GM18861 (cell line): ENCODE measurements at regions not wholly inside any gene's neighbourhood (a gene's known extent, or its start where the extent isn't known, plus 50 kb on each side); places are given as distances from the start of the nearest gene placed in this dataset.
"Not testable (repeated sequence)": the region's sequence is repeated elsewhere in the genome, so short reads cannot be mapped to it uniquely, and the experiment has no call there.

Experiments used
- ATAC-seq: cut with Tn5 transposase; IDR thresholded peaks from one replicate; pipeline ENCODE4 v1.9.1; 2021; ENCODE audit not compliant: unreplicated experiment

DNA sequence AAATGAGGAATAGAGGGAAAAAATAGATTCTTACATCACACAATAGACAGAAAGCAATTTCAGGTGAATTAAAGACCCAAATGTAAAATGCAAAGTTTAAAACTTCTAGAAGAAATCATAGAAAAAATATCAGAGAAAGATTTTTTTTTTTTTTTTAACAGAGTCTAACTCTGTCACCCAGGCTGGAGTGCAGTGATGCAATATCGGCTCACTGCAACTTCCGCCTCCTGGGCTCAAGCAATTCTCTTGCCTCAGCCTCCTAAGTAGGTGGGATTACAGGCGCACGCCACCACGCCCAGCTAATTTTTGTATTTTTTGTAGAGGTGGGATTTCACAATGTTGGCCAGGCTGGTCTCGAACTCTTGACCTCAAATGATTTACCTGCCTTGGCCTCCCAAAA lies 141.8 kb downstream of the COPRS start:
- not testable (repeated sequence) for ATAC-seq

DNA sequence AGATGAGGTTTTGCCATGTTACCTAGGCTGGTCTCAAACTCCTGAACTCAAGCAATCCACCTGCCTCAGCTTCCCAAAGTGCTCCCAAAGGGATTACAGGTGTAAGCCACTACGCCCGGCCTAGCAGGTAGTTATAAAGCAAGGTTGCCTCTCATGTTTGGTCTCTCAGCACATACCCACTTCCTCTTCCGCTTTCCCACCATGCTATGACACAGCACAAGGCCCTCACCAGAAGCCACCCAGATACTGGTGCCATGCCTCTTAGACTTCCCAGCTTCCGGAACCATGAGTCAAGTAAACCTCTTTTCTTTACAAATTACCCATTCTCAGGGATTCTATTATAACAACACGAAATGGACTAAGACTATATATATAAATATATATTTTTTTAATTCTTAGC lies 143.6 kb downstream of the COPRS start:
- no peak for ATAC-seq

DNA sequence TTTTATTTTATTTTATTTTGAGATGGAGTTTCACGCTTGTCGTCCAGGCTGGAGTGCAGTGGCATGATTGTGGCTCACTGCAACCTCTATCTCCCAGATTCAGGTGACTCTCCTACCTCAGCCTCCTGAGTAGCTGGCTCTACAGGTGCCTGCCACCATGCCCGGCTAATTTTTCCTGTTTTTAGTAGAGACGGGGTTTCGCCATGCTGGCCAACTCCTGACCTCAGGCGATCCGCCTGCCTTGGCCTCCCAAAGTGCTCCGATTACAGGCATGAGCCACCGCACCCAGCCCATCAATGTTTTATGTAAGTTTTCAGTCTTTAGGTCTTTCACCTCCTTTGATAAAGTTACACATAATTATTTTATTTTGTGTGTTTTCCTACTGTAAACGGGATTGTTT lies 154.6 kb downstream of the COPRS start:
- no peak for ATAC-seq

DNA sequence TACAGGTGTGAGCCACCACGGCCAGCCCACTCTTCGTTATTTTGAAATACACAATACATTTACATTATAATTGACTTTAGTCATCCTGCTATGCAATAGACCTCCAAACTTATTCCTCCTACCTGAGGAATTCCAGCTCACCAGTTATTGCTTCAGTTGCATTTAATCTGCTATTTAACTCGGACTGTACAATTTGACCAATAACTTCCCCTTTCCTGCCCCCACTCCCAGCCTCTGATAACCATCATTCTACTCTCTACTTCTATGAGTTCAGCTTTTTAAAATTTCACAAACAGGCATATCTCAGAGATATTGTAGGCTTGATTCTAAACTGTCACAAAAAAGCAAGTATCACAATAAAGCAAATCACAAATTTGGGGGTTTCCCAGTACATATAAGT lies 157.0 kb downstream of the COPRS start:
- ATAC-seq = no peak

DNA sequence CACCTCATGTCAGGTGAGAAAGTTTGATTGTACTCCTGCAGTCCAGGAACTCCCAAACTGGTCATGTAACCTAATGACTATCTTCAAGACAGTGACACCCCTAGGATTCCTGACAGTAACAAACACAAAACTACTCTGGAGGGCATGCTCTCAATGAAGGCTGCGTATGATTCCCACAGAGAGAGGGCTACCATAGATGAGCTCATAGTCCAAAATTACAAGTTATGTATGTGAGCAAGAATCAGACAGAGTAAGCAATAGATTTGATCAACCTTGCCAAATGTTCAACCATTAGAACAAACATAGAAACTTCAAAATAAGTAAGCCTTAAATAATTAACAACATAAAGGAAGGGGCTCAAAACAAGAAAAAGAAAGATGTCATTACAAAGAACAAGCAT lies 158.1 kb downstream of the COPRS start:
- no peak for ATAC-seq

DNA sequence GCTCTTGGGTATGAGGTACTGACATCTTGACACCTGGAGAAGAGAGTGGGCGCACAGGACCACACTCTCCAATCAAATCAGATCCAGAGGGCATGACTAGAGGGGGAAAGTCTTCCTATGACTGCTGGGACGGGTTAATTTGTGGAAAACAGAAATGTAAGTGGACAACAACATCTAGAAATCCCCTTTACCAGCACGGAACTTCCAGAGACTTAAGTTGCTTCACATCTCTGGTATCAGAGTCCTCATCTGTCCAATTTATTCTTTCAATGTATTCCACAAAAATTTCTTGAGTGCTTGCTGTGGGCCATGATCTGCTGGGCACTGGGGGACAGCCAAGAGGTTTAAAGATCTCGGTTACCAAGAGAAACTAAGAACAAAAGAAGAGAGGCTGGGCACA lies 159.2 kb downstream of the COPRS start:
- no peak for ATAC-seq

DNA sequence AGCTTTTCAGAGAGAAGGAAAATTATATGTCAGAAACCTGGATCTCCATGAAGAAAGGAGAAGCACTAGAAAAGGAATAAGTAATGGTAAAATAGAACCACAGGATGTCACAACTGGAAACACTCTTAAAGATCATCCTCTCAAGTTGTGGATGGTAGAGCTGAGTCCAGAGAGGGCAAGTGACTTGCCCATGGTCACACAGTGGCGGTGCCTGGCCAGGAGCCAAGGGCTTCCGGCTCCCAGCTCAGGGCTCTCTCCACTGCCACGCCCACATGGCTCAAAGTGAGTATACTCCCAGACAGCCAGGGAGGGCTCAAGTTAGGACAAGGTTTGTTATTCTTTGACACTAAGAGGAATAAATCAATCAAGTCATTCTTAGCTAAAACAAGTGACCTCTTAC lies 159.8 kb downstream of the COPRS start:
- ATAC-seq = no peak

DNA sequence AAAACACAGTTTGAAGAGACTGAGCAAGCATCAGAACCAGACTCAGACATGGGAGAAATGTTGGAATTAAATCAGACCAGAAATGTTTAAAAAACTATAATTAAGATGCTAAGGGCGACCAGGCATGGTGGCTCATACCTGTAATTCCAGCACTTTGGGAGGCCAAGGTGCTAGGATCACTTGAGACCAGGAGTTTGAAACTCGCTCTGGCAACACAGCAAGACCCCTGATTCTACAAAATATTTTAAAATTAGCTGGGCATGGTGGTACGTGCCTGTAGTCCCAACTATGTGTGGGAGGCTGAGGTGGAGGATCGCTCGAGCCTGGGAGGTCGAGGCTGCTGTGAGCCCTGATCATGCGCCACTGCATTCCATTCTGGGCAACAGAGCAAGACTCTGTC lies 160.3 kb downstream of the COPRS start:
- no peak for ATAC-seq

DNA sequence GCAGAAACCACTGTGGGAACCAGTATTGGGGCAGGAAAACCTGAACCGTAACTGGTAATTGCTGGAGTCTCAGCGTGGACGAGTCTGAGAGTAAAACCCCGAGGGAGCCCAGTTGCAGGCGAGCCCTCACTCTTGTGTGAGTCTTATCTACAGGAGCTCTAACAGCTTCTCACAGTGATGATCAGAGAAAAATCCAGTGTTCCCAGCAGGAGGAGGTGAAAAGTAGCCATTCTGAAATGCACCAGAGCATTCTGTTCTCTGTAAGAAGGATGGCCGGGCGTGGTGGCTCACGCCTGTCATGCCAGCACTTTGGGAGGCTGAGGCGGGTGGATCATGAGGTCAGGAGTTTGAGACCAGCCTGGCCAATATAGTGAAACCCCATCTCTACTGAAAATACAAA lies 161.2 kb downstream of the COPRS start:
- no peak for ATAC-seq

DNA sequence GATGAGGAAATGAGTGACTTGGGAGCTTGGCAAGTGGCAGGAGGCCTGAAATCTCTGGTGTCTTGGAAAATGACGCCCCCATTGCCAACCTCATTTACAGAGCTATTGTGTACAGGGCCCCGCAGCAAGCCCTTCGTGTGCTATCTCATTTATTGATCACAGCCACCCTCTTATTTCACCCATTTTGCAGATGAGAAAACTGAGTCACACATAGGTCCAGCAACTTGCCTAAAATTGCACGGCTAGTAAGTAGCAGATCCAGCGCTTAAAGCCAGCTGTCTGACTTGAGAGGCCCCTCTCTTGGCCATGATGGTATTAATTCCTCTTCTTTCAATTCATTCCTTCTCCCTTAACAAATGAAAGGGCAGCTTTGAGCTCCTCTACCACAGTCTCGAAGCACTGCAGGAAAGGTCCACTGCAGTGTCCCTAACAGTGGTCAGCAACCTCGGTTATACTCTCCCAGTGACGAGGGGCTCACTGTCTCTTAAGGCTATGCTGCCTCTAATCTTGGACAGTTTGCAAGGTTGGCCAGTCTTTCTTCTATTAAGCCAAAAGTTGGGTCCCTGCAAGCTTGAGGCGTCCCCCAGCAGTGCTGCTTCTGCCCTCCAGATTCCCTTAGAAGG lies 162.2 kb downstream of the COPRS start:
- ATAC-seq = no peak

DNA sequence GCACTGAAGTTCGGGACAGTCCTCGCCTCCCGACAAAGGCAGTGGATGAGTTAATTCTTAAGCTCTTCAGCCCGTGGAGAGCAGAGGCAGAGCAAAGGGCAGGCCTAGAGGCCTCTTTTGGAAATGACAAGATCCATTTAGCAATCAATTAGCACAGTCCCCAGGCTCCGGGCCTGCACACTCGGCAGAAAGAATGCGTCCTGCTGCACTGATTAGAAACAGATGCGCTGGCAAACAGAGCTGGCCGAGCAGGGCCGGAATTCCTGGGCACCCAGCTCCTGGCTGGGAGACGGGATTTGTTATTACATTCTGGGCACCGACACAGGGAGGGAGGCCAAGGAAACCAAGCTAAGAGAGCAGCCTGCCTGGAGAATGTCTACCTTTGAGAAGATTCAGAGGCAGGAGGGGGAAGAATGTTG lies 162.9 kb downstream of the COPRS start:
- ATAC-seq = no peak

DNA sequence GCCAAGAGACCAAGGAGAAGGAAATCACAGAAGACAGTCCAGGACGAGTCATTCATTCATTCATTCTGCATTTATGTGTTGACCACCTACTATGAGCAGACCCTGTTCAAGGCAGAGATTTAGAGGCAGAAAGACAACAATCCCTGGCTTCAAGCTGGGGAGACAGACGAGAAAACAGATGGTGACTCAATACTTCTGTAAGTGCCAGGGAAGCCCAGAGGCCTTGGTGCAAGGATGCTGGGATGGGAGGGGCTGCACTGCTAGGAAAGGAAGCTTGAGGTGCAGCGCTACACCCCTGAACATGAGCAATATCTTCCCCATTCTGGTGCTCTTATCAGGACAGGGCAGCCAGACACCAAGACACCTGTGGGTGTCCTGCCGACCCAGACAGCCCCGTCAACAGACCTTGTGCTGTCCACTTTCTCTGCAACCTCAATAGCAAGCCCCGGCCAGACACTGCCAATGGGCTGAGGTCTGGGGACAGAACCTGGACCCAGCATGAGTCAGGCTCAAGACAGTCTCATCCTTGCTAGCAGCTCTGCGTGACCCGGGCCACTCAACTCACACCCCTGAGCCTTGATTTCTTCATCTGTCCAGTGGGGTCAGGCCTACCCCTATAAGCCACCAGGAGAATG lies 163.5 kb downstream of the COPRS start:
- ATAC-seq = no peak

DNA sequence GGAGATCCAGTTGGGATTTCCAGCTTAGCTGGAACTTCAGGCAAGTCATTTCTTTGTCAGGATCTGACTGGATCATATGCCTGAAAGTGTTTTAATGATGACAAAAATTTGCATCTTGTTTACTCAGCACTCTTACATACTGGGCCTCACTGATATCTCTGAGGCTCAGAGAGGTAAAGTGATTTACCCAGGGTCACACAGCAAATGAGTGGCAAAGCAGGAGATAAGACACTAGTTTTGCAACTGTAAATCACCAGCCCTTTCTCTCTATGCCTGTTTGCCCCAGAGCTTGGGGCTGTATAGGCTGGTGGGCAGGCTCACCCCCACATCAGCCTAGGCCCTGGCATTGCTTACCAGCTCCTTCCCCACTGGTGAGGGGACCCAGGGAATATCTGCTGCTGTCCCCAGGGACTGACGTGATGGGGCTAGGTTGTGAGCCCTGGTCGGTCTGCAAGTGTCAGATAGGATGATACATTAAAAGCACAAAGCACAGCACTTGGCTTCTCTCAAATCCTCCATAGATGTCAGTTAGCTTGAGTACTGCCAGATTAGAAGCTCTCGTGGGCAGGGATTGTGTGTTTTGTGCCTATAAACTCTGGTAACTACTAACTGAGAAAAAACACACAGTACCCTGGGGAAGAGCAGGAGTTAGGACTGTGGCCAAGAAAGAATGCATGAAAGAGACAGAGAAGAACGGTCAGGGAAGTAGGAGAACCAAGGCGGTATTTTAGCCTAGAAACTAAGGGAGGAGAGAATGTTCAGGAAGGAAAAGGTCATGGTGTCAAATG lies 165.4 kb downstream of the COPRS start:
- ATAC-seq = no peak

DNA sequence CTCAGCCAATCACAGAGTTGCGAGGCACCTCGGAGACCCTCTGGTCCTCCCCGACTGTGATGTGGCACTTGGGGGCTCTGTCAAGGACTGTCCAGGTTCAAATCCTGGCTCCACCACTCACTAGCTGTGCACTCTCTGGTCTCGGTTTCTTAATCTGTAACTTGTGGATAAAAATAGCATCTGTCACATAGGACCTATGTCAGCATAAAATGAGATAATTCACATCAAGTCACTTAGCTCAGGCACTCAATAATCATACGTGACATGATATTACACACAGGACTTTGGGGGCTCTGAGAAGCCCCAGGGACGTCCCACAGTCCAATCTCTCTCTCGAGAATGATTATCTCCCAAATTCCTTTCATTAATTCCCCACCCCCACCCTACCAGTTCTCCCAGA lies 166.4 kb downstream of the COPRS start:
- no peak for ATAC-seq

DNA sequence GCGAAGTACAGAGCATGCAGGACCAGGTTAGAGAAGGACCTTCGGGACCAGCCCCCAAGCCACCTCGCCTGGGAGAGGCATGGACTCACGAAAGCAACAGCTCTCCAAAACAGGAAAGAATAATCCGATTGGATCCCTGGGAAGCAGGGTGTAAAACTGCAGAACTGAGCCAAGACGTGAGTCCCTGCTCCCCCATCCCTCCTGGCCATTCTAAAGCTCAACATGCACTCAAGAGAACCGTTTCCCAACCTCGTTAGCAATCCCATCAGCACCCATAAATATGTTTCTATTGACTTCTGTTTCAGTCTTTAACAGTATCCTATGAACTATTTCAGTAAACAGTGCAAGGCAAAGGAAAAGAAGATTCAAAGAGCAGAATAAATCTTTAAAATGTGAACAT lies 167.0 kb downstream of the COPRS start:
- no peak for ATAC-seq

DNA sequence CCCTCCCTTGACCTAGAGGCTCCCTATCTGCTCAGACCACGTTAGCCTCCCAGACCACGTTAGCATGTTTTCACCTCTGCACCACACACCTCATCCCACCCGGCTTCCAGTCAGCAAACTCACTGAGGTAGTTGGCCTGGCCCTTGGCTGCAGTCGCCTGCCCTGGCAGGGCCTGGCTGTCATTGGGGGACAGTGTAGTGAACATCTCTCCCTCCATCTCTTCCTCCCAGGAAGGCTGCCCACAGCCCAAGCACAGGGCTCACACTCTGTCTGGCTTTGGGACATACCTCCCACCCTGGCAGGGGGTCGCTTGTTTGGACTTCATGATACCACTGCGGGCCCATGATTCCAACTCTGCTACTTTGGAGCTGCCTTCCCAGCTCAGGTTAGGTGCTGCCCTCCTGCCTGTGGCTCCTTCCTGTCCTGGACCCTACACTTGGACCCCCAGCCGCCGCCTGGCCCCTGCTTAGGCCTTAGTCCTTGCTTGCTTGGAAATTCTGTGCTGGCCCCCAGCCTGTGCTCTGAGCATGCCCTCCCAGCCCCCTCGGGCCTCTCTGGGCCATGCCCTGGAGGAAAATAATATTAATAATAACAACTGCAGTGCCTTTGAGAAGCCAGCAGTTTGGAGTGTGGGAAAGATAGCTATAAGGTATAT lies 167.7 kb downstream of the COPRS start:
- no peak for ATAC-seq

DNA sequence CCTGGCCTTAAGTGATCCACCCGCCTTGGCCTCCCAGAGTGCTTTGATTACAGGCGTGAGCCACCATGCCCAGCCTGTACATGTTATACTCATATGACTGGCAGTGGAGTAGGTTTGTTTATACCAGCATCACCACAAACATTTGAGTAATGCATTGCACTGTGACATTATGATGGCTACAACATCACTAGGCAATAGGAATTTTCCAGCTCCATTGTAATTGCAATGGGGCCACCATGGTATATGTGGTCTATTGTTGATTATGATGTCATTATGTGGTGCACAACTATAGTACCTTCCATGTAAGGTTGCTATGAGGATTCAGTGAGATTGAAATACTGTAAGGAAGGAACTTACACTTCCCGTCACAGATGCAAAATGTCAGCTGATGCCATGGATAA lies 168.9 kb downstream of the COPRS start:
- ATAC-seq = no peak

DNA sequence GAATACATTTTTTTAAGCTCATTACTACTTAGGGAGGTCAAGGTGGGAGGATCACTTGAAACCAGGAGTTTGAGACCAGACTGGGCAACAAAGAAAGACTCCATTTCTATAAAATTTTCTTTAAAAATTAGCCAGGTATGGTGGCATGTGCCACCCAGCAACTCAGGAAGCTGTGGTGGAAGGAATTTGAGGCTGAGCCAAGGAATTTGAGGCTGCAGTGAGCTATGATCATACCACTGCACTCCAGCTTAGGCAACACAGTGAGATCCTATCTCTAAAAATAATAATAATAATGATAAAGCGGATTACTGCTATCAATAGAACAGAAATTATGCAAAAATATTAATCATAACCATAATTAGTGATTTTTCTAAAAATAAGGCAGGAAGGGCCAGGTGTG lies 170.3 kb downstream of the COPRS start:
- ATAC-seq = no peak

DNA sequence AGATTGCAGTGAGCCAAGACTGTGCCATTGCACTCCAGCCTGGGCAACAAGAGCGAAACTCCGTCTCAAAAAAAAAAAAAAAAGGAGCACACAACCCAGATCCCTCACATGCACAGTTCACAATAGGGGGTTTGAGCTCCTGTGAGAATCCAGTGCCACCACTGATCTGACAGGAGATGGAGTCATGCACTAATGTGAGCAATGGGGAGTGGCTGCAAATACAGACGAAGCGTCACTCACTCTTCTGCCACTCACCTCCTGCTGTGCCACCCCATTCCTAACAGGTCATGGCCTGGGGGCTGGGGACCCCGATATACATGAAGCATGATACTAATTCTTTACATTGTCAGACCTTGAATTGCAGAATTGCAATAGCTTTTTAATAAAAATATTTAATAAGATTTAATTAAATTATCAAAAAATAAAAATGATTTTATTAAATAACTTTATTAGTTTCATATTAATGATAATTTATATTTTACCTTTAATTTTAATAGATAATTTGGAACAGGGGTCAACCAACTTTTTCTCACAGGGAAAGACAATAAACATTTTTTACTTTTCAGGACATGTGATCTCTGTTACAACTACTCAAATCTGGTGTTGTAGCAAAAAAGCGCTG lies 171.4 kb downstream of the COPRS start:
- no peak for ATAC-seq

DNA sequence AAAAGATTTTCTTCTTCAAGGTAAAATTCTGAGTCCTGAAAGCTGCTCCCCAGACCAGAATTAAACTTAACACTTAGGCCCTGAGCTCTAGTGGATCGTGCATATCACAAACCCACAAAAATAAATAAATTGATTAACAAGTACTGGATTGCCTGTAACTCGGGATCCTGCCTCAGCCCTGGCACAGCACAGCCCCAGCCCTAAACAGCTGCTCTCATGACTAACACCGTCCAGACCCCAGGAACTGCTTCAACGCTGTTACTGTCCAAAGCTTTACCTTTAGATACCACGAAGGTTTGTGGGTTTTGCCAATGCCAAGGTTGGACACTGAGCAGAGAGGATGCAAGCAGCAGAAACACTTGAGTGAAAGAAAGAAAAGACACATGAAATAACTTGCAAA lies 172.5 kb downstream of the COPRS start:
- ATAC-seq = no peak

DNA sequence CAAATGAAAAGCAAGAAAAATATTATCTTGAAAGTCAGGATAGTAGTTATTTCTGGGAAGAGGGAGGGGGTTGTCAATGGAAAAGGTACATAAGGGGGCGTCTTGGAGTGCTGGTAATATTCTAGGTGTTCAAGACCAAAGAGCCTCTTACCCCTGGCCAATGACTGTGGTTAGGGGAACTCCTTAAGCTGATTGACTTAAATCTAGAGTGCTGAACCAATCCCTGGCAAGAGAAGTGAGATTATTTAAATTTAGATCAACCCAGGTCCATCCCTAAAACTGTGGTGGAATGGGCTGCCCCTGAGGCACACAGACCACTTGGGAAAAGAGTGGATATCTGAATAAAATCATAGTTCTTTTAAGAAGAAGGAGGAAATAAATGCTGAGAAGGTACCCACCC lies 174.1 kb downstream of the COPRS start:
- no peak for ATAC-seq
